WI38 (cell line): ENCODE measurements at regions not wholly inside any gene's neighbourhood (a gene's known extent, or its start where the extent isn't known, plus 50 kb on each side); places are given as distances from the start of the nearest gene placed in this dataset.
"Not testable (repeated sequence)": the region's sequence is repeated elsewhere in the genome, so short reads cannot be mapped to it uniquely, and the experiment has no call there.

Experiments
- H3K4me3 ChIP-seq: 2 replicates; pipeline ENCODE4 v1.5.1; 2011; ENCODE audit warnings: low read depth, mild to moderate bottlenecking, control low read depth, low read length
- CTCF ChIP-seq: IDR thresholded peaks from 2 replicates; pipeline ENCODE4 v1.5.1; 2012; ENCODE audit warnings: low read depth, mild to moderate bottlenecking, control low read depth, low read length

GRCh38 chr2:10225291-10226037 lies 77.2 kb upstream of the HPCAL1 start:
- no peak for TF ChIP-seq CTCF
- H3K4me3 ChIP-seq, result no peak overlapping the region

- TF ChIP-seq CTCF, result no peak
- no peak overlapping the region for H3K4me3 ChIP-seq
These were observed 76.5 kb upstream of the HPCAL1 start for GRCh38 chr2:10226038-10226724.

GRCh38 chr2:10228611-10229365 lies 73.9 kb upstream of the HPCAL1 start:
- no peak for TF ChIP-seq CTCF
- no peak overlapping the region for H3K4me3 ChIP-seq

GRCh38 chr2:10229462-10230099 lies 73.1 kb upstream of the HPCAL1 start:
- no peak for TF ChIP-seq CTCF
- no peak overlapping the region for H3K4me3 ChIP-seq

- TF ChIP-seq CTCF, result no peak
- H3K4me3 ChIP-seq, result no peak overlapping the region
These were observed 72.2 kb upstream of the HPCAL1 start for GRCh38 chr2:10230499-10230898.

- H3K4me3 ChIP-seq, result not testable (repeated sequence)
These were observed 71.8 kb upstream of the HPCAL1 start for GRCh38 chr2:10230921-10231320.

GRCh38 chr2:10231551-10232085 lies 71.1 kb upstream of the HPCAL1 start:
- no peak overlapping the region for H3K4me3 ChIP-seq
- TF ChIP-seq CTCF, result no peak
